ENCODE measurements at regions not wholly inside any gene's neighbourhood (a gene's known extent, or its start where the extent isn't known, plus 50 kb on each side); places are given as distances from the start of the nearest gene placed in this dataset.

- Histone ChIP-seq H3K79me1 (ENCODE audit: low read depth, low read length) (no peaks in the 10 kb centered on the region), H4K5ac (ENCODE audit: insufficient read length, low read depth, low read length) (no peak overlapping the region), H3K9ac (replicated peaks in 1 of 4; ENCODE audit: extremely low read depth in 1 of 4, low read depth in 3 of 4, low read length in 3 of 4) (no peak overlapping the region), H3K4me3 (ENCODE audit: extremely low read depth in 1 of 4, insufficient read depth in 2 of 4, low read depth in 3 of 4, low read length in 4 of 4) (no peak overlapping the region), H2BK20ac (ENCODE audit: low read length) (no peak overlapping the region), H3K18ac (ENCODE audit: extremely low read depth, low read length) (no peak overlapping the region), H3K9me3 (ENCODE audit: insufficient read depth in 2 of 2, low read depth in 1 of 2, low read length in 1 of 2) (no peaks in the 10 kb centered on the region), H3K4ac (replicated peaks; ENCODE audit: insufficient read length, low read depth, low read length) (no peak overlapping the region), H3K27me3 (replicated peaks in 1 of 4; ENCODE audit: control insufficient read depth in 3 of 4, extremely low read depth in 1 of 4, insufficient read depth in 3 of 4, low read length in 3 of 4) (no peaks in the 10 kb centered on the region), H3K4me1 (replicated peaks in 1 of 4; ENCODE audit: control insufficient read depth in 3 of 4, insufficient read depth in 4 of 4, low read length in 3 of 4) (peaks cover 0 to 2% (median 0%) of the 10 kb centered on the region in 4 experiments; a peak in 1 of 7 replicates), H3K23ac (ENCODE audit: insufficient read length) (no peak overlapping the region), H4K8ac (ENCODE audit: extremely low read depth, insufficient read depth, low read length) (no peak overlapping the region), H4K20me1 (replicated peaks in 1 of 2; ENCODE audit: control insufficient read depth in 1 of 2, insufficient read depth in 2 of 2, low read length in 2 of 2) (no peaks in the 10 kb centered on the region), H3K27ac (ENCODE audit: low read depth, low read length) (no peak overlapping the region), H4K91ac (replicated peaks; ENCODE audit: insufficient read length, low read length) (no peak overlapping the region), H2AFZ (ENCODE audit: low read length) (no peak overlapping the region), H2BK15ac (ENCODE audit: low read length) (no peak overlapping the region), H3K36me3 (ENCODE audit: control insufficient read depth in 2 of 4, insufficient read depth in 4 of 4, low read length in 3 of 4) (no peaks in the 10 kb centered on the region), H2BK5ac (ENCODE audit: low read depth, low read length) (no peak overlapping the region), H3K56ac (replicated peaks; ENCODE audit: insufficient read length, low read depth, low read length) (no peak overlapping the region), H2BK12ac (ENCODE audit: low read depth, low read length) (no peak overlapping the region), H3K79me2 (ENCODE audit: control insufficient read depth in 1 of 2, insufficient read depth in 2 of 2, low read length in 2 of 2) (no peaks in the 10 kb centered on the region), H3K14ac (ENCODE audit: insufficient read length) (no peak overlapping the region), H2BK120ac (replicated peaks; ENCODE audit: low read depth, low read length) (no peak overlapping the region), H3K23me2 (ENCODE audit: low read depth, low read length) (no peaks in the 10 kb centered on the region), H2AK5ac (ENCODE audit: low read depth, low read length) (no peak overlapping the region), H3K4me2 (ENCODE audit: insufficient read depth in 1 of 2, low read depth in 2 of 2, low read length in 2 of 2) (no peak overlapping the region)
- FAIRE-seq (no peak), DNase-seq (ENCODE audit: low read depth in 1 of 2, low spot score in 2 of 2) (no peak)
- 87% methylated on average over 2 of the region's 2 CpGs; no CpG with 5 or more reads in 1 of the 2 experiments for WGBS, 2 experiments (ENCODE audit: extremely low coverage in 1 of 2, insufficient coverage in 1 of 2, insufficient read length in 1 of 2, insufficient replicate concordance in 2 of 2, low coverage in 1 of 2, low lambda C conversion rate in 2 of 2, missing lambda C conversion rate in 1 of 2)
- ChIA-PET CTCF (ENCODE audit: partially characterized antibody) (interaction anchor here (0.7 kb wide), 1 partner anchor 19 kb away, joined by 4 read pairs; no protein-coding TSS in a partner anchor), POLR2A (ENCODE audit: partially characterized antibody) (no interaction called here)
- TF ChIP-seq BRCA1 (IDR thresholded peaks at IDR 0.05; ENCODE audit: low read depth, low read length) (no peak), GABPA (IDR thresholded peaks at IDR 0.05; ENCODE audit: borderline replicate concordance, insufficient read depth, low read length) (no peak), KDM5A (IDR thresholded peaks at IDR 0.05; ENCODE audit: low read length) (no peak), EP300 (IDR thresholded peaks at IDR 0.05; ENCODE audit: borderline replicate concordance in 1 of 2, low read depth in 2 of 2, low read length in 2 of 2) (no peak), SP2 (IDR thresholded peaks at IDR 0.05; ENCODE audit: low read length) (no peak), HDAC2 (IDR thresholded peaks at IDR 0.05; ENCODE audit: borderline replicate concordance in 1 of 2, low read depth in 2 of 2, low read length in 2 of 2) (no peak), JUN (IDR thresholded peaks at IDR 0.05; ENCODE audit: low read depth, low read length) (no peak), CBX8 (IDR thresholded peaks at IDR 0.05; ENCODE audit: borderline replicate concordance, low read depth, low read length) (no peak), KDM4A (IDR thresholded peaks at IDR 0.05; ENCODE audit: low read depth, low read length, severe bottlenecking) (no peak), POLR2A (IDR thresholded peaks at IDR 0.05; ENCODE audit: control extremely low read depth in 1 of 2, low read depth in 2 of 2, low read length in 2 of 2) (no peak), EZH2 (IDR thresholded peaks at IDR 0.05; ENCODE audit: low read depth, low read length, severe bottlenecking) (no peak), ATF3 (IDR thresholded peaks at IDR 0.05; ENCODE audit: insufficient read depth, low read depth, low read length) (no peak), CHD1 (IDR thresholded peaks at IDR 0.05; ENCODE audit: low read depth, low read length) (no peak)
Measured at GRCh38 chr6:104159045-104159618, 700.6 kb downstream of the HACE1 start.

Measured in H1 (cell line).